HEK293 (cell line): ENCODE measurements at regions not wholly inside any gene's neighbourhood (a gene's known extent, or its start where the extent isn't known, plus 50 kb on each side); places are given as distances from the start of the nearest gene placed in this dataset.

Source experiments
- CTCF ChIA-PET: fragments of 350-600 bp; formaldehyde crosslinking; extraction: SDS; loops from one replicate; lab custom pipeline; 2021; ENCODE audit warnings: antibody characterized with exemption; lab: Yijun Ruan, JAX
- POLR2A ChIA-PET: fragments of 300-600 bp; formaldehyde crosslinking; extraction: SDS; loops from one replicate; lab custom pipeline; 2020; ENCODE audit warnings: antibody characterized with exemption, inconsistent platforms; lab: Yijun Ruan, JAX
- H3K27ac ChIP-seq: fragments of 200-500 bp; sonication (Bioruptor generic); 2 replicates; pipeline ENCODE4 v1.5.1; 2014; ENCODE audit warnings: low read depth, low read length, control low read depth, inconsistent platforms; ENCODE audit errors: extremely low read depth
- H3K36me3 ChIP-seq, 2 experiments: fragments of 200-500 bp in 1 of 2; sonication (Bioruptor generic) in 1 of 2; 1 replicate in 1 of 2; 2 replicates in 1 of 2; pipeline ENCODE4 v1.5.1; 2014 to 2017; ENCODE audit warnings: inconsistent platforms in 2 of 2, low read length in 2 of 2; ENCODE audit not compliant: control insufficient read depth in 2 of 2, insufficient read depth in 1 of 2
- H3K4me1 ChIP-seq: fragments of 200-500 bp; sonication (Bioruptor generic); 2 replicates; pipeline ENCODE4 v1.5.1; 2014; ENCODE audit warnings: mild to moderate bottlenecking, low read length, inconsistent platforms; ENCODE audit not compliant: control insufficient read depth, insufficient read depth
- H3K4me3 ChIP-seq: 2 replicates; pipeline ENCODE4 v1.5.1; 2011; ENCODE audit warnings: low read depth, mild to moderate bottlenecking, control low read depth, low read length, moderate library complexity
- H3K9me3 ChIP-seq: fragments of 200-500 bp; sonication (Bioruptor generic); 2 replicates; pipeline ENCODE4 v1.5.1; 2014; ENCODE audit warnings: low read depth, low read length, inconsistent platforms; ENCODE audit not compliant: control insufficient read depth, insufficient read depth
- INSM2 ChIP-seq: fragments of 450-650 bp; formaldehyde crosslinking; IDR thresholded peaks from 2 replicates; pipeline ENCODE4 v1.5.1; 2016; ENCODE audit warnings: missing biosample characterization, missing genetic modification characterization
- KLF7 ChIP-seq: fragments of 450-650 bp; formaldehyde crosslinking; IDR thresholded peaks from 2 replicates; pipeline ENCODE4 v1.5.1; 2016; ENCODE audit warnings: missing biosample characterization, missing genetic modification characterization, borderline replicate concordance
- KLF8 ChIP-seq: fragments of 450-650 bp; formaldehyde crosslinking; IDR thresholded peaks from 2 replicates; pipeline ENCODE4 v1.5.1; 2016; ENCODE audit warnings: missing biosample characterization, missing genetic modification characterization
- MYNN ChIP-seq: fragments of 450-650 bp; formaldehyde crosslinking; IDR thresholded peaks from 2 replicates; pipeline ENCODE4 v1.5.1; 2016; ENCODE audit warnings: missing biosample characterization, missing genetic modification characterization, borderline replicate concordance
- OVOL3 ChIP-seq: fragments of 450-650 bp; formaldehyde crosslinking; IDR thresholded peaks from 2 replicates; pipeline ENCODE4 v1.5.1; 2016; ENCODE audit warnings: missing biosample characterization, missing genetic modification characterization
- PRDM1 ChIP-seq: fragments of 450-650 bp; formaldehyde crosslinking; IDR thresholded peaks from 2 replicates; pipeline ENCODE4; 2016; ENCODE audit warnings: missing biosample characterization, missing genetic modification characterization
- REPIN1 ChIP-seq: fragments of 450-650 bp; formaldehyde crosslinking; IDR thresholded peaks from 2 replicates; pipeline ENCODE4 v1.5.1; 2017; ENCODE audit warnings: missing biosample characterization, missing genetic modification characterization, low read depth
- SCRT2 ChIP-seq: fragments of 450-650 bp; formaldehyde crosslinking; IDR thresholded peaks from 2 replicates; pipeline ENCODE4 v1.5.1; 2016; ENCODE audit warnings: missing biosample characterization, missing genetic modification characterization
- ZEB2 ChIP-seq: fragments of 450-650 bp; formaldehyde crosslinking; IDR thresholded peaks from 2 replicates; pipeline ENCODE4 v1.5.1; 2016; ENCODE audit warnings: missing biosample characterization, missing genetic modification characterization
- ZNF121 ChIP-seq: fragments of 450-650 bp; formaldehyde crosslinking; IDR thresholded peaks from 2 replicates; pipeline ENCODE4 v1.5.1; 2016; ENCODE audit warnings: missing biosample characterization, missing genetic modification characterization
- ZNF138 ChIP-seq: fragments of 450-650 bp; formaldehyde crosslinking; IDR thresholded peaks from 2 replicates; pipeline ENCODE4 v1.5.1; 2016; ENCODE audit warnings: missing biosample characterization, missing genetic modification characterization, borderline replicate concordance
- ZNF146 ChIP-seq: fragments of 450-650 bp; formaldehyde crosslinking; IDR thresholded peaks from 2 replicates; pipeline ENCODE4 v1.5.1; 2016; ENCODE audit warnings: missing biosample characterization, missing genetic modification characterization
- ZNF155 ChIP-seq: fragments of 450-650 bp; formaldehyde crosslinking; IDR thresholded peaks from 2 replicates; pipeline ENCODE4 v1.5.1; 2016; ENCODE audit warnings: missing biosample characterization, missing genetic modification characterization
- ZNF175 ChIP-seq: fragments of 450-650 bp; formaldehyde crosslinking; IDR thresholded peaks from 2 replicates; pipeline ENCODE4 v1.5.1; 2016; ENCODE audit warnings: missing biosample characterization, missing genetic modification characterization
- ZNF302 ChIP-seq: fragments of 450-650 bp; formaldehyde crosslinking; IDR thresholded peaks from 2 replicates; pipeline ENCODE4 v1.5.1; 2016; ENCODE audit warnings: missing biosample characterization, missing genetic modification characterization, low read depth
- ZNF311 ChIP-seq: fragments of 450-650 bp; formaldehyde crosslinking; IDR thresholded peaks from 2 replicates; pipeline ENCODE4 v1.5.1; 2017; ENCODE audit warnings: missing biosample characterization, missing genetic modification characterization, borderline replicate concordance
- ZNF354C ChIP-seq: fragments of 450-650 bp; formaldehyde crosslinking; IDR thresholded peaks from 2 replicates; pipeline ENCODE4 v1.5.1; 2016; ENCODE audit warnings: missing biosample characterization, missing genetic modification characterization, low read depth, borderline replicate concordance
- ZNF473 ChIP-seq: fragments of 450-650 bp; formaldehyde crosslinking; IDR thresholded peaks from 2 replicates; pipeline ENCODE4 v1.5.1; 2017; ENCODE audit warnings: missing biosample characterization, missing genetic modification characterization
- ZNF521 ChIP-seq: fragments of 450-650 bp; formaldehyde crosslinking; IDR thresholded peaks from 2 replicates; pipeline ENCODE4 v1.5.1; 2017; ENCODE audit warnings: missing biosample characterization, mild to moderate bottlenecking, missing genetic modification characterization
- ZNF600 ChIP-seq: fragments of 450-650 bp; formaldehyde crosslinking; IDR thresholded peaks from 2 replicates; pipeline ENCODE4 v1.5.1; 2016; ENCODE audit warnings: missing biosample characterization, missing genetic modification characterization
- ZNF624 ChIP-seq: fragments of 450-650 bp; formaldehyde crosslinking; IDR thresholded peaks from 2 replicates; pipeline ENCODE4 v1.5.1; 2017; ENCODE audit warnings: missing biosample characterization, missing genetic modification characterization
- ZNF629 ChIP-seq: fragments of 450-650 bp; formaldehyde crosslinking; IDR thresholded peaks from 2 replicates; pipeline ENCODE4 v1.5.1; 2017; ENCODE audit warnings: missing biosample characterization, missing genetic modification characterization
- ZNF660 ChIP-seq: fragments of 450-650 bp; IDR thresholded peaks from 2 replicates; pipeline ENCODE4 v1.5.1; 2018; ENCODE audit warnings: missing biosample characterization, mild to moderate bottlenecking, missing genetic modification characterization
- ZNF747 ChIP-seq: fragments of 450-650 bp; formaldehyde crosslinking; IDR thresholded peaks from 2 replicates; pipeline ENCODE4 v1.5.1; 2016; ENCODE audit warnings: missing biosample characterization, missing genetic modification characterization
- ZNF785 ChIP-seq: fragments of 450-650 bp; formaldehyde crosslinking; IDR thresholded peaks from 2 replicates; pipeline ENCODE4 v1.5.1; 2016; ENCODE audit warnings: missing biosample characterization, missing genetic modification characterization
- ZSCAN5A ChIP-seq: fragments of 450-650 bp; formaldehyde crosslinking; IDR thresholded peaks from 2 replicates; pipeline ENCODE4 v1.5.1; 2016; ENCODE audit warnings: missing biosample characterization, missing genetic modification characterization
- TF ChIP-seq, protein P1 (sequence below): fragments of 450-650 bp; formaldehyde crosslinking; IDR thresholded peaks from 2 replicates; pipeline ENCODE4 v1.5.1; 2016; ENCODE audit warnings: missing biosample characterization, missing genetic modification characterization

- CTCF ChIA-PET = interaction anchor here (0.5 to 1.4 kb wide), 4 partner anchors 61 to 901 kb away, joined by 3 to 5 read pairs (median 4); no protein-coding TSS in a partner anchor
- H3K27ac ChIP-seq = no peak overlapping the region
- no peaks in the 10 kb centered on the region for H3K9me3 ChIP-seq
- no peak for TF ChIP-seq ZNF600
- no peak for TF ChIP-seq ZNF146
- no peak for TF ChIP-seq ZNF473 (tag by site-specific recombination)
- TF ChIP-seq ZSCAN5A (tag by site-specific recombination) = no peak
- TF ChIP-seq ZNF121 (tag by site-specific recombination) = no peak
- 0 out of 2 replicates have a peak, but pooled peaks have one; percentile 12 for TF ChIP-seq PRDM1 (tag by site-specific recombination)
- TF ChIP-seq KLF7 (tag by site-specific recombination) = no peak
- no peaks in the 10 kb centered on the region for H3K36me3 ChIP-seq
- no peak overlapping the region for H3K4me3 ChIP-seq
- POLR2A ChIA-PET = no interaction called here
- H3K4me1 ChIP-seq = 0 out of 2 replicates have a peak, but pooled peaks cover 6% of the 10 kb centered on the region
Measured at GRCh38 chr10:60614363-60614762, 163.9 kb upstream of the CDK1 start.

- Histone ChIP-seq H3K4me3 (no peak overlapping the region), H3K27ac (no peak overlapping the region), H3K36me3 (no peaks in the 10 kb centered on the region), H3K9me3 (no peaks in the 10 kb centered on the region), H3K4me1 (0 out of 2 replicates have a peak, but pooled peaks cover 6% of the 10 kb centered on the region)
- ChIA-PET POLR2A (no interaction called here), CTCF (interaction anchor here (1.4 kb wide), 1 partner anchor 60 kb away, joined by 5 read pairs; no protein-coding TSS in a partner anchor)
- TF ChIP-seq ZNF175 (tag by site-specific recombination) = no peak
- no peak for TF ChIP-seq ZNF660
- no peak for TF ChIP-seq ZNF155
- no peak for TF ChIP-seq ZEB2 (tag by site-specific recombination)
- no peak for TF ChIP-seq ZNF138 (tag by site-specific recombination)
- no peak for TF ChIP-seq ZNF624 (tag by site-specific recombination)
- no peak for TF ChIP-seq MYNN (tag by site-specific recombination)
- no peak for TF ChIP-seq OVOL3 (tag by site-specific recombination)
- TF ChIP-seq ZNF785 (tag by site-specific recombination) = no peak
- no peak for TF ChIP-seq ZNF521 (tag by site-specific recombination)
- TF ChIP-seq ZNF747 (tag by site-specific recombination) = no peak
- TF ChIP-seq INSM2 (tag by site-specific recombination) = no peak
- no peak for TF ChIP-seq KLF8 (tag by site-specific recombination)
- no peak for TF ChIP-seq REPIN1 (tag by site-specific recombination)
- TF ChIP-seq, protein P1, sequence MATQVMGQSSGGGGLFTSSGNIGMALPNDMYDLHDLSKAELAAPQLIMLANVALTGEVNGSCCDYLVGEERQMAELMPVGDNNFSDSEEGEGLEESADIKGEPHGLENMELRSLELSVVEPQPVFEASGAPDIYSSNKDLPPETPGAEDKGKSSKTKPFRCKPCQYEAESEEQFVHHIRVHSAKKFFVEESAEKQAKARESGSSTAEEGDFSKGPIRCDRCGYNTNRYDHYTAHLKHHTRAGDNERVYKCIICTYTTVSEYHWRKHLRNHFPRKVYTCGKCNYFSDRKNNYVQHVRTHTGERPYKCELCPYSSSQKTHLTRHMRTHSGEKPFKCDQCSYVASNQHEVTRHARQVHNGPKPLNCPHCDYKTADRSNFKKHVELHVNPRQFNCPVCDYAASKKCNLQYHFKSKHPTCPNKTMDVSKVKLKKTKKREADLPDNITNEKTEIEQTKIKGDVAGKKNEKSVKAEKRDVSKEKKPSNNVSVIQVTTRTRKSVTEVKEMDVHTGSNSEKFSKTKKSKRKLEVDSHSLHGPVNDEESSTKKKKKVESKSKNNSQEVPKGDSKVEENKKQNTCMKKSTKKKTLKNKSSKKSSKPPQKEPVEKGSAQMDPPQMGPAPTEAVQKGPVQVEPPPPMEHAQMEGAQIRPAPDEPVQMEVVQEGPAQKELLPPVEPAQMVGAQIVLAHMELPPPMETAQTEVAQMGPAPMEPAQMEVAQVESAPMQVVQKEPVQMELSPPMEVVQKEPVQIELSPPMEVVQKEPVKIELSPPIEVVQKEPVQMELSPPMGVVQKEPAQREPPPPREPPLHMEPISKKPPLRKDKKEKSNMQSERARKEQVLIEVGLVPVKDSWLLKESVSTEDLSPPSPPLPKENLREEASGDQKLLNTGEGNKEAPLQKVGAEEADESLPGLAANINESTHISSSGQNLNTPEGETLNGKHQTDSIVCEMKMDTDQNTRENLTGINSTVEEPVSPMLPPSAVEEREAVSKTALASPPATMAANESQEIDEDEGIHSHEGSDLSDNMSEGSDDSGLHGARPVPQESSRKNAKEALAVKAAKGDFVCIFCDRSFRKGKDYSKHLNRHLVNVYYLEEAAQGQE = no peak
- TF ChIP-seq ZNF354C (tag by site-specific recombination) = no peak
- TF ChIP-seq ZNF311 (tag by site-specific recombination) = no peak
- TF ChIP-seq SCRT2 (tag by site-specific recombination) = no peak
- no peak for TF ChIP-seq ZNF629 (tag by site-specific recombination)
- no peak for TF ChIP-seq ZNF302
Measured at GRCh38 chr10:60613434-60613833, 164.8 kb upstream of the CDK1 start.
